EL (cell line): ENCODE measurements at regions not wholly inside any gene's neighbourhood (a gene's known extent, or its start where the extent isn't known, plus 50 kb on each side); places are given as distances from the start of the nearest gene placed in this dataset.

Experiments
- DNase-seq: peaks from one replicate; pipeline ENCODE4 v3.0.0-alpha.2; 2016

DNA sequence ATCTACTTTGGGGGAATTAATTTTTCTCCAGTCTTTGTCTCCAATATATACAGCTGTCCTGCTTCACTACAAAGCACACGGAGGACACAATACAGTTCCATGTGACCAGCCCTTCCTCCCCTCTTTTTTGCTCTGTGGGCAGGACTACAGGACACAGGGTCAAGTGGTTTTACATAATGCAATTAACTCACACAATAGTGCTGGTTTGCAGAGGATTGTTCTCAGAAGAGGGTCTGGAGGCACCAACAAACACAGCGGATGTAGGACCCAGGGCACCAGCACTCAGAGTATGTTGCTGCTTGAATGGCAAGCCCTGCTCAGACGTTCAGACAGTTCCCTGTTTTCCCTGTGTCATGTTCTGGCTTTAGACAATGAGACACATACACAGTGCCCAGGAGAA, 52.0 kb upstream of the NPTX2 start:
- DNase-seq, result no peak

- no peak for DNase-seq
Measured at GRCh38 chr7:98562871-98563495, 54.1 kb upstream of the NPTX2 start.

DNA sequence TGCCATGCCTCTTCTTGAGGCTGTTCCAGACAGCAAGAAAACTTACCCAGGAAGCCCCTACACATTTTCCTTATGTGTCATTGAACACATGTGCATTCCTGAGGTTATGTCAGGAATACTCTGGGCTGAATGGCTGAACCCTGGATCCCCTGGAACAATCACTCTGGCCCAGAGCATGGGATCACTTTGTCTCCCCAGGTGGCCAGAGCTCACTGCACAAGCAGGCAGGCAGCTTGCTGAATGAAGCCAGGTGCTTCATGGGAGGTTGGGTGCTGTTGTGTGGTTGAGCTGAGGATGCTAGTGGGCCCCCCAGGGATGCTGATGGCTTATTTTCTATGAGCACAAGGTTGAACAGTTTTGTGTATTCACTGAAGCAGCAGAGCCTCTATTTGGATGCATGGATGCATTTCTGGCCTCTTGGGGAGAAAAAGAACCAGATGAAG, 54.7 kb upstream of the NPTX2 start:
- peak; percentile 13 for DNase-seq

- no peak for DNase-seq
Measured at GRCh38 chr7:98559958-98560357, 57.1 kb upstream of the NPTX2 start.

GRCh38 chr7:98559219-98559618, 57.9 kb upstream of the NPTX2 start:
- no peak for DNase-seq

- no peak for DNase-seq
Measured at GRCh38 chr7:98557538-98558031, 59.5 kb upstream of the NPTX2 start.

DNA sequence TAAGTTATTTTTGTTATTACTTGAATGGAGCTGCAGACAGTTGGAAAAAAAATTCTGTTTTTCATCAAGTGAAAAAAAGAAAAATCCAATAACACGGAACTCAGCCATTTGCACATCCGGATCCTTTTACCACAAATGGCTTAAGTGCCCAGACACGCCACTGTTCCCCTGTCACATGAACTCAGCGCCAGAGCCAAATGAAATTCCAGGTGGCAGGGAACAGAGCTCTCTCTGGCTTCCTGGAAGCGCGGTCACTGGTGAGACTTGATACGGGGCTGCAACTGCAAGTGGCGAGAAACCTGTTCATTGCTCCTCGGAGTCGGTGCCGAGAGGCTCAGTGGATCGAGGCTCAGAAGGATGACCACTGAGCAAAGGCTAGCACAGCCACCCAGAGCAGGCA, 60.8 kb upstream of the NPTX2 start:
- DNase-seq, result no peak

DNA sequence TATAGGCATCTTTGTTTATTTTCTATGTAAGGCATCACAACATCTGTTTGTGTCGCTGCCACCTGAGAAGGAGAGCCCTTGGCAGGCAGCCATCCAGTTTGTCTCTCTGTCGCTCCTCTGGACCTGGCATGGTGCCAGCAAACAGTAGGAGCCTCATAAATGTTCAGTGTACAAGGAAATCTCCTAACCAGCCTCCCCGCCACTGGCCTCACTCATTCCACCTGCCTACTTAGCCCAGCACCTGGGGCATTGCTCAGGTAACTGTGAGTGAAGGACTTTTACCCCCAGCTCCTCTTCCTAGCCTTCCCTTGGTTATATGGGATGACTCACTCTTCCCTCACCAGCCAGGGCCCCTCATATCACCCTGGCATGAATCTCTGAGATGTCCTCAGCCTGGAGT, 61.7 kb upstream of the NPTX2 start:
- DNase-seq, result no peak

DNA sequence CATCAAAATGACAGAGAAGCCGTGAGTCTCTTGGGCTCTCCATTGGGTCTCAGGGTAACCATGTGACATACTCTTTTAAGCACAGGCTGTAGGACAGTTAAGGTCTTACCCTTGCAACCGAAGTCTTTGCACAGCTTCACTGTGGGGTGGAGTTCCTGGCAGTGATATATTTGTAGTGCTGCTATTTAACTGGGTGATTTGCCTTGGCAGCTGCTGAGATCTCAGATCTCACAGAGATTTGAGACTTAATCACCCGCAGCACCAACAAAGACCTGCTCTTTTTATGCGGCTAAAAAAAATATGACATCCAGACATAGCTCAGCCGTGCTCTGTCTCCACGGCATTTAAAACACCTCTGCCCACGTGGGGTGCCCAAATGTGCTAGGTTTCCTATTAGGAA, 63.4 kb upstream of the NPTX2 start:
- DNase-seq, result no peak

DNA sequence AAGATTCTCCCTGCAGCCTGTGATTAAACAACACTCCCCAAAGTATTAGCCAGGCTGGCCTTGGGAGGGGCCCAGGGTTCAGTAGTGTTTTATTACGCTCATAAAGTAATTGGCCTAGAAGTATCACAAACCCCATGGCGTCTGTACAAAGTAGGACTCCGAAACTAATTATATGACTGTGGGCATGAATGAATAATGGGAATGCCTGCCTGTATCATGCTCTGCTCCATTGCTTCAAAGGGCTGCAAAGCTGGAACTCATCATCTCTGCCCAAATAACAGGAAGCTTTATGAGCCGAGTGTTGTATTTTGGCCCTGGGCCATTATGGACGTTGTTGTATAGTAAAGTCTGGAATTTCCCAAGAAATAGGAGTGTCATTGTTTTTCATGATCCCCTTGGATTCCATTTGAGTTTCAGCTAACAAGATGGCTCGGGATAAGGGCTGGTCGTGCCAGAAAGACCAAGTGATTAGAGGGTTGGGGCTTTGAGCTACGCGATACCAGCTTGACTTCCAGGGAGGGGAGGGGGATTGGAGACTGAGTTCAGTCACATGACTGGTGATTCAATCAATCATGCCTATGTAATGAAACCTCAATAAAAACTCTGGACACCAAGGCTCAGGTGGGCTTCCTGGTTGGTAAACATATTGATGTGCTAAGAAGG, 65.3 kb upstream of the NPTX2 start:
- no peak for DNase-seq

DNA sequence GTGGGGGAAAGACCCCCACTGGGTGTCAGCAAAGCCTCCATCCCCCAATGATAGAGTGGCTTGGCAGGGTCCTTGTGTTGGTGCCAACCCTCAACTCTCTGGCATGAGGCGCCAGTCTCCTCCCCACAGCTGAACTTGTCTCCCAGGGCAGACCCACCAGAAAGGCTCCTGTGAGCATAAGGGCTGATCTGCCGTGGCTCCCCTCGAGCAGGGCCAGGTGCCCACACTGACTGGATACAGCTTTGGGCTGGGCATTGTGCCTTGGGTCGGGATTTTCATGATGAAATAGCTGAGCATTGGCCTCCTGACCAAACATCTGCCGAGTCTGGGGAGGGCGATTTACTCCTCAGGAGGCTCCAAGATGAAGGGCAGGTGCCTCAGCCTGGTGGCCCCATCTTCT, 68.1 kb upstream of the NPTX2 start:
- DNase-seq, result no peak

DNA sequence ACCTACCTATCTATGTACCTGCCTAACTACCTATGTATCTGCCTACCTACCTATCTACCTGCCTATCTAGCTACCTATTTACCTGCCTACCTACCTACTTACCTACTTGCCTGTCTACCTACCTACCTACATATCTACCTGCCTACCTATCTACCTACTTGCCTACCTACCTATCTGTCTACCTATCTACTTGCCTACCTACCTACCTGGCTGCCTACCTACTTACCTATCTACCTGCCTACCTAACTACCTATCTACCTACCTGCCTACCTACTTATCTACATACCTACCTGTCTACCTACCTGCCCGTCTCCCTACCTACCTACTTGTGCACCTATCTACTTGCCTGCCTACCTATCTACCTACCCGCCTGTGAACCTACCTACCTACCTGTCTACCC, 68.7 kb upstream of the NPTX2 start:
- DNase-seq, result no peak

GRCh38 chr7:98541101-98541500, 76.0 kb upstream of the NPTX2 start:
- no peak for DNase-seq

- no peak for DNase-seq
Measured at GRCh38 chr7:98539865-98540264, 77.2 kb upstream of the NPTX2 start.

DNA sequence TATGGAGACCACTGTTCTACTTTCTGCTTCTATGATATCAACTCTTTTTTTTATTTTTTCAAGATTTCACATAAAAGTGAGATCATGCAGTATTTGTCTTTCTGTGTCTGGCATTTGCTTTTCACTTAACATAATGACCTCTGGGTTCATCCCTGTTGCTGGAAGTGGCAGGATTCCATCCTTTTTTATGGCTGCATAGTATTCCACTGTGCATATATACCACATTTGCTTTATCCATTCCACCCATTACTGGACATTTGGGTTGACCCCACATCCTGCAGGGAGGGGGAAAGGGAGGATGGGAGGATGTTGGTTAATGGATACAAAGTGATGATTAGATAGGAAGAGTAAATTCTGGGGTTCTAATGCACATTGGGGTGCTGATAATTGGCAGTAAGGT, 80.3 kb upstream of the NPTX2 start:
- no peak for DNase-seq

DNA sequence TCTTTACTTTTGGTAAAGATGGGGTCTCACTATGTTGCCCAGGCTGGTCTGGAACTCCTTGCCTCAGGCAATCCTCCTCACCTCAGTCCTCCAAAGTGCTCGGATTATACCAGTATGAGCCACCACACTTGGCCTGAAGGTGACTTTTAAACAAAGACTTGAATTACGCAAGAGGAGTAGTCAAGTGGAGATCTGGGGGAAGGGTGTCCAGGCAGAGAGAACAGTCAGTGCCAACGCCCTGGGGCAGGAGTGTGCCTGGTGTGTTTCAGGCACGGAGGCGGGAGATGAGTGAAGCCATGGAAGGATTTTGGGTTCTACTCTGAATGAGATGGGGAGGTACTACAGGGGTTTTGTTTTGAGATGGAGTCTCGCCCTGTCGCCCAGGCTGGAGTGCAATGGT, 82.6 kb upstream of the NPTX2 start:
- no peak for DNase-seq

GRCh38 chr7:98531717-98532116, 85.4 kb upstream of the NPTX2 start:
- DNase-seq, result no peak

DNA sequence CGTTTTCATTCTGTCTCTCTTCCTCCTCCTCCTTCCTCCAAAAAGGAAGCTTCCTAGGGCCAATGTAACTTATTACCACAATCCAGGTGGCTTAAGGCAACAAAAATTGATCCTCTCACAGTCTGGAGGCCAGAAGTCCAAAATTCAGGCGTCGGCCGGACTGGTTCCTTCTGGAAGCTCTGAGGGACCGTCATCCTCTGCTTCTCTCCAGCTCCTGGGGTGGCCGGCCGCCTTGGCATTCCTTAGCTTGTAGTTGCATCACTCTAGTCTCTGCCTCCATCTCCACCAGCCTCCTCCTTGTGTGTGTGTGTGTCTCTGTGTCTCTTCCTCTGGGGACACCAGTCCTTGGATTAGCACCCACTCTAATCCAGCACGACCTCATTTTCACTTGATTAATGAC, 89.0 kb upstream of the NPTX2 start:
- DNase-seq, result no peak

DNA sequence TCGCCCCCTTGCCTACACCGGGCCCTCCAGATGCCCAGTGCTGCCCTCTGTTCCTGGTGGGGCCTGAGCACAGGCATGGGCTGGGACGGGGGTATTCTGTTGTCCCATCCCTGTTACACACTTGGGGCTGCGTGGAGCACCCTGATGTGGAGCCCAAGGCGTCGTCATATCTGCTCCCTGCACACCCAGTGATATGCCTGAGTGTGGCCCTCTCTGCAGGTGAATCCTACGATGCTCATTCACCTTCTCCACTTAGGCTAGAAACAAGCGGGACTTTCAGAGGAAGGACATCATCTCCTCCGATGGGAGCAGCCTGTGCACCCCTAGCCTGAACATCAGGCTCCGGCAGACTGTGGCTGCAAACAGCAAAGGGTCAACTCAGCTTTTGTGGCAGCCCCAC, 91.0 kb upstream of the NPTX2 start:
- DNase-seq, result no peak

GRCh38 chr7:98521089-98521692, 95.9 kb upstream of the NPTX2 start:
- no peak for DNase-seq

GRCh38 chr7:98520356-98520951, 96.6 kb upstream of the NPTX2 start:
- DNase-seq, result no peak

GRCh38 chr7:98518159-98518947, 98.7 kb upstream of the NPTX2 start:
- no peak for DNase-seq

DNA sequence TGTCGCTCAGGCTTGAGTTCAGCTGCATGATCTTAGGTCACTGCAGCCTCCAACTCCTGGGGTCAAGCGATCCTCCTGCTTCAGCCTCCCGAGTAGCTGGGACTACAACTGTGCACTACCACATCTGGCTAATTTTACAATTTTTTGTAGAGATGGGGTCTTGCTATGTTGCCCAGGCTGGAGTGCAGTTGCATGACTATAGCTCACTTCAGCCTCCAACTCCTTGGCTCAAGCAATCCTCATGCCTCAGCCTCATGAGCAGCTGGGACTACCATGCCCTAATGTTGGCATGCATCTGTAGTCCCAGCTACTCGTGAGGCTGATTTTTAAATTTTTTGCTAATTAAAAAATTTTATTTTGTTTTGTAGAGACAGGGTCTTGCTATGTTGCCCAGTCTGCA, 101.9 kb upstream of the NPTX2 start:
- DNase-seq, result no peak
